ENCODE measurements at regions not wholly inside any gene's neighbourhood (a gene's known extent, or its start where the extent isn't known, plus 50 kb on each side); places are given as distances from the start of the nearest gene placed in this dataset.

DNA sequence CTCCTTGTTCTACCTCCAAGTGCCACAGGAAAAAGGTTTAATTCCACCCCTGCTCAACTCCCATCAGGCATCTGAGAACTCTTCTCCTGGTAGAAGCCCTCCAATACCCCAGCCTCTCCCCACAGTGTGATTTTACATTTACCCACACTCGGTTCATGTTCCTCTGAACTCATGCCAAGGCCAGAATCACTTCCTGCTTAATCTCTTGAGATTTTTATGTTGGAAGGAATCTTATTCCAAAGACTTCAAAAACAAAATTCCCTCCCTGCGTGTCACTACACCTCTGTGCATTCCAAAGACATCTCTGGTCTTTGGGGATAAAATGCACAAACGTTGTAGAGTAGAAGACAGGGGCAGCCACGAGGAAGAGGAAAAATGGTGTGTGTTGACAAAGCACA, 186.8 kb downstream of the ACTL7B start:
- no peaks in the 10 kb centered on the region for H3K36me3 ChIP-seq (ENCODE audit: control insufficient read depth in 4 of 4, insufficient read depth in 4 of 4, low read length in 4 of 4)
- no peak overlapping the region for H3K27ac ChIP-seq (ENCODE audit: low read depth in 1 of 2, low read length in 1 of 2)
- no peaks in the 10 kb centered on the region for H3K27me3 ChIP-seq (ENCODE audit: control insufficient read depth in 3 of 3, insufficient read depth in 3 of 3, low read length in 2 of 3)
- H3K9me3 ChIP-seq (ENCODE audit: control insufficient read depth in 4 of 4, insufficient read depth in 3 of 4, low read length in 3 of 4): peaks cover 0 to 3% (median 0%) of the 10 kb centered on the region in 4 donors
- no peak overlapping the region for H3K4me3 ChIP-seq
- 37 to 47% methylated on average over 4 of the region's 4 CpGs for WGBS, 2 donors
- peaks cover 0 to 3% (median 0%) of the 10 kb centered on the region in 5 donors for H3K4me1 ChIP-seq (ENCODE audit: control insufficient read depth in 5 of 5, insufficient read depth in 5 of 5, low read length in 5 of 5)
- H3K9ac ChIP-seq (ENCODE audit: insufficient read depth in 1 of 2, low read length in 2 of 2): no peak overlapping the region
- TF ChIP-seq, protein P1, sequence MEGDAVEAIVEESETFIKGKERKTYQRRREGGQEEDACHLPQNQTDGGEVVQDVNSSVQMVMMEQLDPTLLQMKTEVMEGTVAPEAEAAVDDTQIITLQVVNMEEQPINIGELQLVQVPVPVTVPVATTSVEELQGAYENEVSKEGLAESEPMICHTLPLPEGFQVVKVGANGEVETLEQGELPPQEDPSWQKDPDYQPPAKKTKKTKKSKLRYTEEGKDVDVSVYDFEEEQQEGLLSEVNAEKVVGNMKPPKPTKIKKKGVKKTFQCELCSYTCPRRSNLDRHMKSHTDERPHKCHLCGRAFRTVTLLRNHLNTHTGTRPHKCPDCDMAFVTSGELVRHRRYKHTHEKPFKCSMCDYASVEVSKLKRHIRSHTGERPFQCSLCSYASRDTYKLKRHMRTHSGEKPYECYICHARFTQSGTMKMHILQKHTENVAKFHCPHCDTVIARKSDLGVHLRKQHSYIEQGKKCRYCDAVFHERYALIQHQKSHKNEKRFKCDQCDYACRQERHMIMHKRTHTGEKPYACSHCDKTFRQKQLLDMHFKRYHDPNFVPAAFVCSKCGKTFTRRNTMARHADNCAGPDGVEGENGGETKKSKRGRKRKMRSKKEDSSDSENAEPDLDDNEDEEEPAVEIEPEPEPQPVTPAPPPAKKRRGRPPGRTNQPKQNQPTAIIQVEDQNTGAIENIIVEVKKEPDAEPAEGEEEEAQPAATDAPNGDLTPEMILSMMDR (IDR thresholded peaks at IDR 0.05; ENCODE audit: control extremely low read depth, extremely low read depth): no peak
- DNase-seq (peak in 2 of 3 donors; percentile 11 to 60), ATAC-seq (ENCODE audit: insufficient read depth, low FRiP score) (no peak)

- Histone ChIP-seq H3K4me3 (no peak overlapping the region), H3K9ac (ENCODE audit: insufficient read depth in 1 of 2, low read length in 2 of 2) (no peak overlapping the region), H3K9me3 (ENCODE audit: control insufficient read depth in 4 of 4, insufficient read depth in 3 of 4, low read length in 3 of 4) (peaks cover 0 to 3% (median 0%) of the 10 kb centered on the region in 4 donors), H3K27me3 (ENCODE audit: control insufficient read depth in 3 of 3, insufficient read depth in 3 of 3, low read length in 2 of 3) (no peaks in the 10 kb centered on the region), H3K4me1 (ENCODE audit: control insufficient read depth in 5 of 5, insufficient read depth in 5 of 5, low read length in 5 of 5) (peaks cover 0 to 3% (median 0%) of the 10 kb centered on the region in 5 donors), H3K27ac (ENCODE audit: low read depth in 1 of 2, low read length in 1 of 2) (no peak overlapping the region), H3K36me3 (ENCODE audit: control insufficient read depth in 4 of 4, insufficient read depth in 4 of 4, low read length in 4 of 4) (no peaks in the 10 kb centered on the region)
- ATAC-seq (ENCODE audit: insufficient read depth, low FRiP score) (no peak), DNase-seq (no peak)
- WGBS, 2 donors: 82 to 91% methylated on average over 5 of the region's 5 CpGs
- TF ChIP-seq, protein P1 (IDR thresholded peaks at IDR 0.05; ENCODE audit: control extremely low read depth, extremely low read depth): no peak
Measured at GRCh38 chr9:108668191-108668937, 187.4 kb downstream of the ACTL7B start.

DNA sequence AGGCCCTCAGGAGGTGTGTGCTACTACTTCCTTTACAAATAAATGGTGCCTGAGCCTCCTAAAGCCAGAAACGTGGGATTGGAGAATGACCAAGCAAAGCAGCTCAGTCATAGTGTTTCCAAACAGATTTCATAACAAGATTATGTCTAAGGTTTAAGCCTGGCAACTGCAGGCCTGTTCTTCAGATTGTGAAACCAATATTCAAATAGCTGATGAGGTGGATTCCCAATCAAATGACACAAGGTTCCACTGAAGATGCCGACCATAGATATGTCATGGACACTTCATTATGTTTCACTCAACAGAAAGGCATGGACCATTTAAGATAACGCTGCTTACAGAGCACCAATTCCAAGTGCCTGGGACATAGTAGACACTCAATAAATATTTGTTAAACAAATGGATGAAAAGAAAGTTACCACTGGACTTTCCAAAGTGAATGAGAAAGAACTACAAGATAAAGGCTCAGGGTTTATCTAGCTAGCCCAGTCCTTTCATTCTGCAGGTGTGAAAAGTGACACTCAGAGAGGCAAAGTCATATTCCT, 189.5 kb downstream of the ACTL7B start:
- peak in 2 of 3 donors; percentile 11 to 23 for DNase-seq
- Histone ChIP-seq H3K4me3 (no peak overlapping the region), H3K27me3 (ENCODE audit: control insufficient read depth in 3 of 3, insufficient read depth in 3 of 3, low read length in 2 of 3) (no peaks in the 10 kb centered on the region), H3K9me3 (ENCODE audit: control insufficient read depth in 4 of 4, insufficient read depth in 3 of 4, low read length in 3 of 4) (peaks cover 0 to 4% (median 2%) of the 10 kb centered on the region in 4 donors), H3K36me3 (ENCODE audit: control insufficient read depth in 4 of 4, insufficient read depth in 4 of 4, low read length in 4 of 4) (no peaks in the 10 kb centered on the region), H3K4me1 (ENCODE audit: control insufficient read depth in 5 of 5, insufficient read depth in 5 of 5, low read length in 5 of 5) (peaks cover 0 to 3% (median 0%) of the 10 kb centered on the region in 5 donors), H3K9ac (ENCODE audit: insufficient read depth in 1 of 2, low read length in 2 of 2) (no peak overlapping the region), H3K27ac (ENCODE audit: low read depth in 1 of 2, low read length in 1 of 2) (no peak overlapping the region)
- ATAC-seq (ENCODE audit: insufficient read depth, low FRiP score): no peak
- TF ChIP-seq, protein P1 (IDR thresholded peaks at IDR 0.05; ENCODE audit: control extremely low read depth, extremely low read depth): no peak
- 45 to 60% methylated on average over 3 of the region's 3 CpGs for WGBS, 2 donors
